Mesendoderm (in vitro differentiated cells): ENCODE measurements at regions not wholly inside any gene's neighbourhood (a gene's known extent, or its start where the extent isn't known, plus 50 kb on each side); places are given as distances from the start of the nearest gene placed in this dataset.

Experiments used
- DNase-seq: peaks from one replicate; pipeline ENCODE4 v3.0.0; 2013
- H2AK5ac ChIP-seq: 2 replicates; pipeline ENCODE4 v1.6.1; 2013; ENCODE audit warnings: low read length, inconsistent platforms
- H2BK120ac ChIP-seq: 2 replicates; pipeline ENCODE4 v1.6.1; 2013; ENCODE audit warnings: low read depth, mild to moderate bottlenecking, low read length, moderate library complexity, mixed read lengths
- H2BK15ac ChIP-seq: replicated peaks from 2 replicates; pipeline ENCODE4 v1.6.1; 2013; ENCODE audit warnings: low read depth, mild to moderate bottlenecking, moderate library complexity
- H2BK5ac ChIP-seq: 2 replicates; pipeline ENCODE4 v1.6.1; 2013; ENCODE audit warnings: low read length, inconsistent platforms
- H3K18ac ChIP-seq: 2 replicates; pipeline ENCODE4 v1.6.1; 2013; ENCODE audit warnings: mild to moderate bottlenecking, low read length, mixed read lengths
- H3K23ac ChIP-seq: one replicate; pipeline ENCODE4 v1.6.1; 2013; ENCODE audit warnings: low read length
- H3K27ac ChIP-seq: 2 replicates; pipeline ENCODE4 v1.5.1; 2013; ENCODE audit warnings: low read depth, mild to moderate bottlenecking, inconsistent platforms, low read length, moderate library complexity
- H3K27me3 ChIP-seq: 2 replicates; pipeline ENCODE4 v1.6.1; 2013; ENCODE audit warnings: low read length, control low read depth, mild to moderate bottlenecking, inconsistent platforms; ENCODE audit not compliant: insufficient read depth, poor library complexity
- H3K36me3 ChIP-seq: 2 replicates; pipeline ENCODE4 v1.6.1; 2013; ENCODE audit warnings: low read length, inconsistent platforms; ENCODE audit not compliant: control insufficient read depth, insufficient read depth
- H3K4ac ChIP-seq: one replicate; pipeline ENCODE4 v1.6.1; 2013; ENCODE audit warnings: low read depth, mild to moderate bottlenecking, low read length, moderate library complexity
- H3K4me1 ChIP-seq: 2 replicates; pipeline ENCODE4 v1.6.1; 2013; ENCODE audit warnings: low read depth, low read length, inconsistent platforms; ENCODE audit not compliant: control insufficient read depth
- H3K4me2 ChIP-seq: 2 replicates; pipeline ENCODE4 v1.6.1; 2013; ENCODE audit warnings: low read length
- H3K4me3 ChIP-seq: 2 replicates; pipeline ENCODE4 v1.5.1; 2013; ENCODE audit warnings: mild to moderate bottlenecking, low read length
- H3K56ac ChIP-seq: one replicate; pipeline ENCODE4 v1.6.1; 2013; ENCODE audit warnings: low read length
- H3K79me1 ChIP-seq: 2 replicates; pipeline ENCODE4 v1.6.1; 2013; ENCODE audit warnings: low read length, inconsistent platforms
- H3K79me2 ChIP-seq: 2 replicates; pipeline ENCODE4 v1.6.1; 2013; ENCODE audit warnings: mild to moderate bottlenecking, low read length; ENCODE audit not compliant: control insufficient read depth, insufficient read depth
- H3K9ac ChIP-seq: 2 replicates; pipeline ENCODE4 v1.6.1; 2013; ENCODE audit warnings: low read length, inconsistent platforms
- H4K5ac ChIP-seq: one replicate; pipeline ENCODE4 v1.6.1; 2013; ENCODE audit warnings: low read length
- H4K8ac ChIP-seq: one replicate; pipeline ENCODE4 v1.6.1; 2013; ENCODE audit warnings: low read depth, mild to moderate bottlenecking, control low read depth, low read length, moderate library complexity
- WGBS: extraction: QIAGEN DNeasy Blood & Tissue Kit; methylation state at CpG from one replicate; pipeline ENCODE4 v1.1.7; 2013; ENCODE audit warnings: low lambda C conversion rate, missing lambda C conversion rate; ENCODE audit not compliant: insufficient coverage; ENCODE audit errors: extremely low coverage; 5-methylcytosine and 5-hydroxymethylcytosine counted together

DNA sequence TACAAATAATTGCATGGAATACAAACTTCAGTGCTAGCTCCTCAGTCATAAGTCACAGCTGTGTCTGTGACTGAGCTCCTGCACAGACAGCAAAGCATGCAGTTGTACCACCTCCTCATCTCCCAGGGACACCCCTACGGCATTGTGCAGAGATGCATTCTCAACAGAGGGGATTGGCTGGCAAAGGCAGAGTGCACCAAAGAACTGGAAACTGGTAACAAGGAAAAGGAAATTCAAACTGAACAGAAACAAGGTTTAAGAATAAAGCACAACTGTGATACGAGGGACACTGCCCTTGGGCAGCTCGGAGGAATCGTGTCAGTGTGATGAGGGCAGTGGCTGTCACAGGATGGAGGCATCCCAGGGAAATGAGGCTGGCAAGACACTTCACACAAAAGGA, 126.1 kb upstream of the SOX1 start:
- H2BK15ac ChIP-seq = no peak overlapping the region
- H3K79me1 ChIP-seq = no peaks in the 10 kb centered on the region
- H2BK120ac ChIP-seq = no peak overlapping the region
- H4K8ac ChIP-seq = no peak overlapping the region
- no peak overlapping the region for H4K5ac ChIP-seq
- no peak overlapping the region for H3K4me2 ChIP-seq
- no peak overlapping the region for H3K23ac ChIP-seq
- no peak overlapping the region for H3K4me3 ChIP-seq
- H3K36me3 ChIP-seq = no peaks in the 10 kb centered on the region
- no peak overlapping the region for H3K56ac ChIP-seq
- H3K9ac ChIP-seq = no peak overlapping the region
- H3K18ac ChIP-seq = no peak overlapping the region
- H3K79me2 ChIP-seq = no peaks in the 10 kb centered on the region
- WGBS = no CpG with 5 or more reads among the region's 4 CpGs
- no peak overlapping the region for H3K4ac ChIP-seq
- H3K27ac ChIP-seq = no peak overlapping the region
- no peaks in the 10 kb centered on the region for H3K27me3 ChIP-seq
- H3K4me1 ChIP-seq = no peaks in the 10 kb centered on the region
- no peak overlapping the region for H2AK5ac ChIP-seq
- no peak overlapping the region for H2BK5ac ChIP-seq
- no peak for DNase-seq

DNA sequence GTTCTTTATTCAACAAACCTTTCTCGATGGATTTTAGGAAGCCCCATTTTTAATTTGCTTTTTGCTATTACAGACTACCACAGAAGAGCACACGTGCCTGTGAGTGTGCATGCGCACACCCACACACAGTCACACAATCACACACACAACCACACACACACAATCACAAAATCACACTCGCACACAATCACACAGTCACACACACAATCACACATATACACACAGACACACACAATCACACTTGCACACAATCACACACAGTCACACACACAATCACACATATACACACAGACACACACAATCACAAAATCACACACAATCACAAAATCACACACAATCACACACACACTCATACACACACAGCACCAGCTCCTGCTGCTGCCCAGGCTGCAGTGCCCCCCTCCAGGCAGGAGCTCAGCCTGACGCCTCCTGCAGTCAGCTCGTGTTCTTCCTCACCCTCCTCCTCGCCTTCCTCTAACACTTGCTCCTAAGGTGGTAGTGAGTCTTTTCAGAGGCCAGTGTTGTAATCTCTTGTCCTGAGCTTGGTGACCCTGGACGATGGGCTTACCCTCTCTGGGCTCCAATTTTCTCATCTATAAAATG, 125.0 kb upstream of the SOX1 start:
- Histone ChIP-seq H2BK15ac (no peak overlapping the region), H3K27ac (no peak overlapping the region), H3K79me2 (no peaks in the 10 kb centered on the region), H3K18ac (no peak overlapping the region), H3K36me3 (no peaks in the 10 kb centered on the region), H3K79me1 (no peaks in the 10 kb centered on the region), H3K56ac (no peak overlapping the region), H3K23ac (no peak overlapping the region), H3K4ac (no peak overlapping the region), H3K27me3 (no peaks in the 10 kb centered on the region), H3K4me1 (no peaks in the 10 kb centered on the region), H4K8ac (no peak overlapping the region), H2BK5ac (no peak overlapping the region), H2AK5ac (no peak overlapping the region), H3K9ac (no peak overlapping the region), H3K4me3 (no peak overlapping the region), H3K4me2 (no peak overlapping the region), H2BK120ac (no peak overlapping the region), H4K5ac (no peak overlapping the region)
- WGBS = 100% methylated on average over 1 of the region's 8 CpGs
- DNase-seq = no peak

DNA sequence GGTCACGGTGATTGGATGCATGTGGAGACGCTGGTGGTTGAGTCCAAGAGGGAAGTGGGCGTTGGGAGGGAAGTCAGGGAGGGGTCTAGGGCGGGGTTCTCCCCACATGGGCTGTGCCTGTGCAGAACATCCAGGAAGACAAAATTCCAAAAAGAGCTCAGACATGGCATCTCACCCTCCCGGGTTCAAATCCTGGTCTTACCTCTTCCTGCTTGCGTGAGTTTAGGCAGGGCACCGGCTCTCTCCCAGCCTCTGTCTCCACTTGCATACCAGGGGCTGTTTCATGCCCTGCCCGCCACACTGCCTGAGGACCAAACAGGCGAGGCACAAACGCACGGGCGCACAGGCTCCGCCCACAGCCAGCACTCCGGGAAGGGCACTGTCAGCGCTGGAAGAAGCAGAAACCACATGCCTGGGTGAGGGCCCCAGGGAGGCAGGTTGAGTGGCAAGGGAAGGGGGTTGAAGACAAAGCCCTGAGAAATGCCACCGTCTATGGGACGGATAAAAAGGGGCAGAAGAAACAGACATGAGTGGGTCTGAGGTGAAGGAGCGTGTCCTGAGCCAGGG, 123.6 kb upstream of the SOX1 start:
- Histone ChIP-seq H4K8ac (no peak overlapping the region), H3K79me1 (no peaks in the 10 kb centered on the region), H3K56ac (no peak overlapping the region), H4K5ac (no peak overlapping the region), H3K27me3 (no peaks in the 10 kb centered on the region), H3K27ac (no peak overlapping the region), H3K79me2 (no peaks in the 10 kb centered on the region), H2BK15ac (no peak overlapping the region), H2BK5ac (no peak overlapping the region), H2AK5ac (no peak overlapping the region), H2BK120ac (no peak overlapping the region), H3K9ac (no peak overlapping the region), H3K4me1 (no peaks in the 10 kb centered on the region), H3K4me3 (no peak overlapping the region), H3K18ac (no peak overlapping the region), H3K36me3 (no peaks in the 10 kb centered on the region), H3K4ac (no peak overlapping the region), H3K4me2 (no peak overlapping the region), H3K23ac (no peak overlapping the region)
- WGBS = no CpG with 5 or more reads among the region's 18 CpGs
- no peak for DNase-seq

DNA sequence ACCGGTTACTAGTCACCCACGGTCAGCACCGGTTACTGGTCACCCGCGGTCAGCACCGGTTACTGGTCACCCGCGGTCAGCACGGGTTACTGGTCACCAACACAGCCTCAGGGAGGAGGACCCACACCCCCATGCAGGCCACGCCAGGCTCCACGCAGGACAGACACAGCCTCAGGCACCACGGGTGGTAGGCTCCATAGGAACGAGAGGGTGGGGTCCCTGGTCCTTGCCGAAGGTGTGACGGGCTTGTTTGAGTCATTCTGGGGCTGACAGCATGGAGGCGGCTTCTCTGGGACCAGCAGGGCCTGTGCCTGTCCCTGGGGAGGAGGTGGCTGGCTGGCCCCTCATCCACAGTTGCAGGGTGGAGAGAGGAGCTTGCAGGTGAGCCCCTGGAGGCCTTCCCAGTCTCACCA, 122.8 kb upstream of the SOX1 start:
- no peak for DNase-seq
- Histone ChIP-seq H3K4me2 (no peak overlapping the region), H3K18ac (no peak overlapping the region), H3K4ac (no peak overlapping the region), H3K4me1 (no peaks in the 10 kb centered on the region), H3K27ac (no peak overlapping the region), H2AK5ac (no peak overlapping the region), H2BK15ac (no peak overlapping the region), H3K79me2 (no peaks in the 10 kb centered on the region), H3K27me3 (no peaks in the 10 kb centered on the region), H3K23ac (no peak overlapping the region), H2BK5ac (no peak overlapping the region), H3K4me3 (no peak overlapping the region), H3K9ac (no peak overlapping the region), H3K36me3 (no peaks in the 10 kb centered on the region), H4K5ac (no peak overlapping the region), H3K79me1 (no peaks in the 10 kb centered on the region), H3K56ac (no peak overlapping the region), H4K8ac (no peak overlapping the region), H2BK120ac (no peak overlapping the region)
- no CpG with 5 or more reads among the region's 16 CpGs for WGBS

DNA sequence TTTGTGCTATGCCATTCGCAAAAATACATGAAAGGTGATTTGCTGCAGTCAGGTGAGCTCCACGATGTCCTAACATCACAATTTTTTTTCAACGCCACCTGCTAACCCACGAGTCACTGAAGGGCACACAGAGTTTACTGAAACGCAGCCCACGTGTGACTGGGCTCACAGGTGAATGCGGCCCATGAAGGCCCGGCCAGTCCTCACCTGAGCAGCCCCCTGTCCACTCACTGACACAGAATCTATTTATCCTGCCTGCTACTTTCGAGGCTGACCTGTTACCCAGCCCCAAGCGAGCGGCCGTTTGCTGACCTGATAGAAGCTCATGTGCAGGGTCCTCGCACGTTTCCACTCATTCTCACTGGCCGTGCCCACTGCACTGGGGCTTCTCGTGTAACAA, 121.9 kb upstream of the SOX1 start:
- no peak overlapping the region for H2BK15ac ChIP-seq
- no peaks in the 10 kb centered on the region for H3K79me2 ChIP-seq
- H2BK5ac ChIP-seq = no peak overlapping the region
- no peaks in the 10 kb centered on the region for H3K4me1 ChIP-seq
- no peak overlapping the region for H3K9ac ChIP-seq
- no peak overlapping the region for H3K4ac ChIP-seq
- no peak overlapping the region for H2BK120ac ChIP-seq
- H3K4me3 ChIP-seq = no peak overlapping the region
- no CpG with 5 or more reads among the region's 16 CpGs for WGBS
- H3K79me1 ChIP-seq = no peaks in the 10 kb centered on the region
- no peak overlapping the region for H4K8ac ChIP-seq
- DNase-seq = no peak
- H3K4me2 ChIP-seq = no peak overlapping the region
- H3K18ac ChIP-seq = no peak overlapping the region
- H3K23ac ChIP-seq = no peak overlapping the region
- H3K56ac ChIP-seq = no peak overlapping the region
- H3K27ac ChIP-seq = no peak overlapping the region
- H3K27me3 ChIP-seq = no peaks in the 10 kb centered on the region
- no peak overlapping the region for H2AK5ac ChIP-seq
- no peak overlapping the region for H4K5ac ChIP-seq
- H3K36me3 ChIP-seq = no peaks in the 10 kb centered on the region

DNA sequence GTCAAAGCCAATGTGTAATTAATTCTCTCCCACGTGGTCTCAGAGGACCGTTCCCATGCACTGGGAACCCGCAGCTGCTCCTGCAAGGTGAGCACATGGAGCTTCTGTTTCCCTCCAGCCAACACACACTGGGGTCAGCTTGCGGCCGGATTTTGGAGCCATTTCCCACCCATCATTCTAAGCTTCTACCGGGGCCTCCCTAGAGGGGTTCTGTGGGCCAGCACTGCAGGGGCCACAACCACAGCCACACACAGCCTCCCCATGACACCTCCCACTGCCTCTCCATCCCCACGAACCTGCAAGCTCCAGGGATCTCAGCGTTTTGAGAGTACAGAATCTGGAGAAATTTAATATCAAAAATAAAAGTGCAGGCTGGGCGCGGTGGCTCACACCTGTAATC, 120.7 kb upstream of the SOX1 start:
- Histone ChIP-seq H3K4me2 (no peak overlapping the region), H3K36me3 (no peaks in the 10 kb centered on the region), H4K8ac (no peak overlapping the region), H3K18ac (no peak overlapping the region), H3K4me1 (no peaks in the 10 kb centered on the region), H3K27me3 (no peaks in the 10 kb centered on the region), H3K23ac (no peak overlapping the region), H3K4ac (no peak overlapping the region), H3K56ac (no peak overlapping the region), H2BK120ac (no peak overlapping the region), H2BK15ac (no peak overlapping the region), H3K79me1 (no peaks in the 10 kb centered on the region), H4K5ac (no peak overlapping the region), H3K79me2 (no peaks in the 10 kb centered on the region), H3K27ac (no peak overlapping the region), H3K4me3 (no peak overlapping the region), H3K9ac (no peak overlapping the region), H2BK5ac (no peak overlapping the region), H2AK5ac (no peak overlapping the region)
- WGBS = no CpG with 5 or more reads among the region's 10 CpGs
- no peak for DNase-seq
